Activated CD4-positive, alpha-beta memory T cell treated with anti-CD3 and anti-CD28 coated beads for 36 hours (primary cell): ENCODE measurements at regions not wholly inside any gene's neighbourhood (a gene's known extent, or its start where the extent isn't known, plus 50 kb on each side); places are given as distances from the start of the nearest gene placed in this dataset.

Experiments
- CTCF ChIA-PET: fragments of 350-600 bp; sonication (Branson Sonifier 250); formaldehyde crosslinking; loops from one replicate; lab custom pipeline; 2021; ENCODE audit warnings: antibody characterized with exemption, inconsistent platforms; lab: Charles Lee
- POLR2A ChIA-PET: fragments of 350-600 bp; sonication (Branson Sonifier 250); formaldehyde crosslinking; loops from one replicate; lab custom pipeline; 2021; ENCODE audit warnings: antibody characterized with exemption; lab: Charles Lee
- DNase-seq: peaks from one replicate; pipeline ENCODE4 v3.0.0-alpha.2; 2020
- H3K27ac Mint-ChIP-seq: one replicate; pipeline ENCODE4 v1.8.0; 2021; ENCODE audit warnings: mixed read lengths
- H3K27me3 Mint-ChIP-seq: one replicate; pipeline ENCODE4 v1.8.0; 2021; ENCODE audit warnings: mixed read lengths
- H3K36me3 Mint-ChIP-seq: one replicate; pipeline ENCODE4 v1.8.0; 2021; ENCODE audit warnings: mixed read lengths
- H3K4me1 Mint-ChIP-seq: one replicate; pipeline ENCODE4 v1.8.0; 2021; ENCODE audit warnings: low read depth, mixed read lengths
- H3K4me3 Mint-ChIP-seq: one replicate; pipeline ENCODE4 v1.8.0; 2021; ENCODE audit warnings: mild to moderate bottlenecking, mixed read lengths
- H3K9me3 Mint-ChIP-seq: one replicate; pipeline ENCODE4 v1.8.0; 2021; ENCODE audit warnings: mixed read lengths
- intact Hi-C: fragments of 100-400 bp; cut with micrococcal nuclease; formaldehyde crosslinking; loops from one replicate; pipeline ENCODE4 v1.15.1; 2023

DNA sequence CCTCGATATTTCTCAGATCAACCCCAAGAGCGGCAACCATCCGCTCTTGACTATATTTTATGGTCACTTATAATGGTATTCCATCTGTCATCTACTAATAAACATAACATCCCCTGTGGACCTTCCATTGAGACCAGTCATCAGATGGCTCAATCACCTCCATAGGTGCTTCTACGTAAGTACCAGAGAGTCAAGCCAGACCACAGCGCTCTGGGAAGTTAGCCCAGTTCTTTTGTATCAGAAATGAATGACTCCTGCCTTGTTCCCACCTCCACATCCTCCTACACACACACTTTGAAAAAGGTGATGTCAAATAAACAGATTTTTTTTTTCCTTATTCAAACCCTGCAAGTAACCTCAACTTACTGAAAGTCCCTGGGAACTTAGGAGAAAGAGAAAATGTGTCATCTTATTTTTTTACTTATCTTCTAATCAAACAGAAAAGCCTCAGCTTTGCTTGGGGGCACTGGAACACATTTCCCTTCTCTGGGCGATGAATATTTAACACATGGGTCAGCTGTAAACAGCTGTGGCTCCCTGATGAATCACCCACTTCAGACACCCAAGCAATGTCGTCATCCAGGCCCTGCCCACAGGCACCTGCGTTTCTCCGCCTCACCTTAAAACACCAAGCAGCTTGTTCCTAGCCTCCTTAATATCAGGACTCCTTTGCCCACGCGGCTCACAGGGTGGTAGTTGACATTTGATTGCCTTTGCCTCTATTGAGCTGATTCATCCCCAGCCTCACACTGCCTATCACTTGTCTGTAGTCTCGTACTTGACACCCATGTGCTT, 121.4 kb upstream of the LY86 start:
- ChIA-PET POLR2A (no interaction called here), CTCF (no interaction called here)
- Mint-ChIP-seq H3K27me3 (peaks cover 9% of the 10 kb centered on the region), H3K9me3 (peaks cover 7% of the 10 kb centered on the region), H3K4me1 (no peaks in the 10 kb centered on the region), H3K36me3 (no peaks in the 10 kb centered on the region), H3K27ac (no peak overlapping the region), H3K4me3 (no peak overlapping the region)
- DNase-seq, result no peak
- intact Hi-C loops, result no loop called here

GRCh38 chr6:6469074-6469473, 119.4 kb upstream of the LY86 start:
- ChIA-PET POLR2A (no interaction called here), CTCF (no interaction called here)
- Mint-ChIP-seq H3K4me1 (no peaks in the 10 kb centered on the region), H3K36me3 (no peaks in the 10 kb centered on the region), H3K4me3 (no peak overlapping the region), H3K27ac (no peak overlapping the region), H3K27me3 (peaks cover 2% of the 10 kb centered on the region), H3K9me3 (peaks cover 7% of the 10 kb centered on the region)
- intact Hi-C loops, result no loop called here
- no peak for DNase-seq

GRCh38 chr6:6470123-6470522, 118.4 kb upstream of the LY86 start:
- CTCF ChIA-PET, result no interaction called here
- H3K27me3 Mint-ChIP-seq, result peaks cover 2% of the 10 kb centered on the region
- no peaks in the 10 kb centered on the region for H3K4me1 Mint-ChIP-seq
- intact Hi-C loops, result no loop called here
- DNase-seq, result no peak
- POLR2A ChIA-PET, result no interaction called here
- no peaks in the 10 kb centered on the region for H3K36me3 Mint-ChIP-seq
- H3K27ac Mint-ChIP-seq, result no peak overlapping the region
- H3K9me3 Mint-ChIP-seq, result peaks cover 7% of the 10 kb centered on the region
- no peak overlapping the region for H3K4me3 Mint-ChIP-seq

DNA sequence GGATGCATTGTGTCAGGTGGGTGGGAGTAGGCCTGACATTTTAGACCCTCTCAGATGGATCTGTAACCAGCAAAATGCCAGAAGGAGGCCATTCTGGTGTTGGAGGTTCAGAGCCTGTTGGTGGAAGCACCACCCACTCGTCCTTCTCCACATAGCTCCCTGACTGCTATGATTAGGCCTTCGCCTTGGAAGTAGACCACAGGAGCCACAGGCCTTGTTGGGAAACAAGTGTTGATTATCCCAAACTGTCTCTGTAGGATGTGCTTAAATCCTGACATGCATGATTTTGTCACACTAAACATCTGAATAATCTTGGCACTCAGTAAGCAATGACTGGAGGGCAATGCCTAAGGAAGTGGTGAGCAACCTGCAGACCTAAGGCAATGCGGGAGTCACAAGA, 117.2 kb upstream of the LY86 start:
- no peak overlapping the region for H3K4me3 Mint-ChIP-seq
- H3K4me1 Mint-ChIP-seq, result no peaks in the 10 kb centered on the region
- peaks cover 7% of the 10 kb centered on the region for H3K9me3 Mint-ChIP-seq
- H3K36me3 Mint-ChIP-seq, result no peaks in the 10 kb centered on the region
- intact Hi-C loops, result no loop called here
- ChIA-PET POLR2A (no interaction called here), CTCF (no interaction called here)
- peaks cover 2% of the 10 kb centered on the region for H3K27me3 Mint-ChIP-seq
- H3K27ac Mint-ChIP-seq, result no peak overlapping the region
- no peak for DNase-seq

- intact Hi-C loops, result no loop called here
- H3K4me1 Mint-ChIP-seq, result no peaks in the 10 kb centered on the region
- H3K27me3 Mint-ChIP-seq, result peaks cover 7% of the 10 kb centered on the region
- POLR2A ChIA-PET, result no interaction called here
- no peak overlapping the region for H3K27ac Mint-ChIP-seq
- DNase-seq, result no peak
- H3K9me3 Mint-ChIP-seq, result peaks cover 7% of the 10 kb centered on the region
- H3K4me3 Mint-ChIP-seq, result no peak overlapping the region
- no peaks in the 10 kb centered on the region for H3K36me3 Mint-ChIP-seq
- CTCF ChIA-PET, result no interaction called here
Measured at GRCh38 chr6:6474170-6474920, 114.2 kb upstream of the LY86 start.

GRCh38 chr6:6479785-6480184, 108.7 kb upstream of the LY86 start:
- H3K27me3 Mint-ChIP-seq, result peaks cover 22% of the 10 kb centered on the region
- DNase-seq, result no peak
- no peaks in the 10 kb centered on the region for H3K9me3 Mint-ChIP-seq
- H3K36me3 Mint-ChIP-seq, result no peaks in the 10 kb centered on the region
- ChIA-PET CTCF (no interaction called here), POLR2A (no interaction called here)
- no peaks in the 10 kb centered on the region for H3K4me1 Mint-ChIP-seq
- intact Hi-C loops, result no loop called here
- no peak overlapping the region for H3K4me3 Mint-ChIP-seq
- no peak overlapping the region for H3K27ac Mint-ChIP-seq

GRCh38 chr6:6482256-6482655, 106.3 kb upstream of the LY86 start:
- Mint-ChIP-seq H3K36me3 (no peaks in the 10 kb centered on the region), H3K4me3 (no peak overlapping the region), H3K27me3 (peaks cover 21% of the 10 kb centered on the region), H3K27ac (no peak overlapping the region), H3K9me3 (no peaks in the 10 kb centered on the region), H3K4me1 (no peaks in the 10 kb centered on the region)
- no peak for DNase-seq
- intact Hi-C loops, result no loop called here
- ChIA-PET CTCF (no interaction called here), POLR2A (no interaction called here)

- intact Hi-C loops, result no loop called here
- CTCF ChIA-PET, result no interaction called here
- POLR2A ChIA-PET, result no interaction called here
- Mint-ChIP-seq H3K27ac (no peak overlapping the region), H3K36me3 (no peaks in the 10 kb centered on the region), H3K4me1 (no peaks in the 10 kb centered on the region), H3K27me3 (peaks cover 22% of the 10 kb centered on the region), H3K9me3 (no peaks in the 10 kb centered on the region), H3K4me3 (no peak overlapping the region)
- DNase-seq, result no peak
Measured at GRCh38 chr6:6483168-6483567, 105.4 kb upstream of the LY86 start.

DNA sequence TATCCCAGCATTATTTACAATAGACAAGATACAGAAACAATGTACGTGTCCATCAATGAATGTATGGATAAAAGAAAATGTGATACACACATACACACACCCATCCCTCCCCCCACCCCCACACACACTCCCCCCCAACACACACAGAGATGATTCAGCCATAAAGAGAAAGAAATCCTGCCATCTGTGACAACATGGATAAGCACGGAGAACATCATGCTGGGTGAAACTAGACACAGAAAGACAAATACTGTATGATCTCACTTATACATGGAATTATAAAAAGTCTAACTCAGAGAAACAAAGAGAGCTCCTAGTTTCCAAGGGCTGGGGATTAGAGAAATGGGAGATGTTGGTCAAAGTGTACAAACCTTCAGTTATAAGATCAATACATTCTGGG, 104.8 kb upstream of the LY86 start:
- ChIA-PET CTCF (no interaction called here), POLR2A (no interaction called here)
- no peaks in the 10 kb centered on the region for H3K36me3 Mint-ChIP-seq
- H3K27ac Mint-ChIP-seq, result no peak overlapping the region
- no peaks in the 10 kb centered on the region for H3K4me1 Mint-ChIP-seq
- peaks cover 21% of the 10 kb centered on the region for H3K27me3 Mint-ChIP-seq
- H3K4me3 Mint-ChIP-seq, result no peak overlapping the region
- no peak for DNase-seq
- intact Hi-C loops, result no loop called here
- H3K9me3 Mint-ChIP-seq, result no peaks in the 10 kb centered on the region

DNA sequence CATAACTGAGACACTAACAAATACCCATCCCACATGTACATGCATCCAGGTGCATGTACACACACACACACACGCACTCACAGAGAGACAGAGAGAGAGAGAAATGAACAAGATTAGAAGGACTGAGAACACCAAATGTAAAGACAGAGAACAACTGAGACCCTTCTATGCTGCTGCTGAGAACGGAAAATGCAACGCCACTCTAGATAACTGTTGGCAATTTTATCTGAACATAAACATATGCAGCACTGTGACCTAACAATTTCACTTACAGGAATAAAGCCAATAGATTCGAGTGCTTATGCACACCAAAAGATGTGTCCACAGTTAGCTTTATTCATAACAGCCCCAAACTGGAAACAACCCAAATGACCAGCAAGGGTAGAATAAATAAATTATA, 103.8 kb upstream of the LY86 start:
- ChIA-PET CTCF (no interaction called here), POLR2A (no interaction called here)
- Mint-ChIP-seq H3K9me3 (no peaks in the 10 kb centered on the region), H3K4me3 (no peak overlapping the region), H3K36me3 (no peaks in the 10 kb centered on the region), H3K27ac (no peak overlapping the region), H3K27me3 (peaks cover 15% of the 10 kb centered on the region), H3K4me1 (no peaks in the 10 kb centered on the region)
- intact Hi-C loops, result no loop called here
- no peak for DNase-seq

DNA sequence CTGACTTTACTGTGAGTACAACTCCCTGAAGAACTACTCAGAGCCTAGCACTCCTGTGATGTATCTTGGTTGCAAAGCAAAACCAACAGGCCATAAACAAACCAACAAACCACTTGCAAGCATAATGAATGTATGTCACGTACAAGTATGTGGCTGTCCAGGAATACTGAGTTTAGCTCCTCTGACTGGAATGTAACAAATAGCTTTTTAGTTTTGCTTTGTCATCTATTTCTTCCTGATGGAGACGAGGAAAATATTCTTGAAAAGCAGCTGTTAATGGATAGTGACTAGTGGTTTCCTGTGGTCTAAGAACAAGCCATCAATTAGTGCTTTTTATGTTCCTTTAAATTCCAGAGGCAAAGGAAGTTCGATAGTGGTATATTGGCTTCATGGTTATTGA, 101.9 kb upstream of the LY86 start:
- Mint-ChIP-seq H3K27ac (no peak overlapping the region), H3K4me3 (no peak overlapping the region), H3K4me1 (no peaks in the 10 kb centered on the region), H3K27me3 (peaks cover 10% of the 10 kb centered on the region), H3K36me3 (no peaks in the 10 kb centered on the region), H3K9me3 (no peaks in the 10 kb centered on the region)
- CTCF ChIA-PET, result no interaction called here
- intact Hi-C loops, result no loop called here
- POLR2A ChIA-PET, result no interaction called here
- DNase-seq, result no peak

DNA sequence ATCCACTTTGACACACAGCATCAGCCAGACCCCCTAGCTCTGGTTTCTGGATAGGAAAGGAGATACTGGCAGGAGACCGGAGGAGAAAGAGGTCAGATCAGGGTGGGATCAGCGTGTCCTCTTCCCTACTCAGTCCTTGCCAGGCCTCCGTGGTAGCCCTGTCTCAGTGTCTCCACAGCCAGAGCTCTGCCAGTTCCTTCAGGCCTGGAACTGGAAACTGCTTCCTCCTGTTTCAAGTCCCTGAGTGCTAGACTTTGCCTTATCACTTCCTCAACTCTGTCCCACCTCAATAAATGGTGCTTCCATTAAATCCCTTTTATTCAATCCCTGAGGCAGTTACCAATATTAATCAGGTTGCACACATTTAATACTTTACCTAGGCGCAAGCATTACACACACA, 96.8 kb upstream of the LY86 start:
- intact Hi-C loops, result no loop called here
- no peak for DNase-seq
- Mint-ChIP-seq H3K9me3 (no peaks in the 10 kb centered on the region), H3K27ac (no peak overlapping the region), H3K27me3 (peaks cover 6% of the 10 kb centered on the region), H3K36me3 (no peaks in the 10 kb centered on the region), H3K4me3 (no peak overlapping the region), H3K4me1 (no peaks in the 10 kb centered on the region)
- ChIA-PET POLR2A (no interaction called here), CTCF (no interaction called here)

GRCh38 chr6:6492675-6493074, 95.8 kb upstream of the LY86 start:
- Mint-ChIP-seq H3K4me1 (no peaks in the 10 kb centered on the region), H3K9me3 (no peaks in the 10 kb centered on the region)
- POLR2A ChIA-PET, result no interaction called here

More at GRCh38 chr6:6492675-6493074, 95.8 kb upstream of the LY86 start:
- Mint-ChIP-seq H3K4me3 (no peak overlapping the region), H3K27me3 (peaks cover 5% of the 10 kb centered on the region), H3K36me3 (no peaks in the 10 kb centered on the region), H3K27ac (no peak overlapping the region)
- CTCF ChIA-PET, result no interaction called here
- intact Hi-C loops, result no loop called here
- no peak for DNase-seq
